ENCODE measurements at regions not wholly inside any gene's neighbourhood (a gene's known extent, or its start where the extent isn't known, plus 50 kb on each side); places are given as distances from the start of the nearest gene placed in this dataset.

DNA sequence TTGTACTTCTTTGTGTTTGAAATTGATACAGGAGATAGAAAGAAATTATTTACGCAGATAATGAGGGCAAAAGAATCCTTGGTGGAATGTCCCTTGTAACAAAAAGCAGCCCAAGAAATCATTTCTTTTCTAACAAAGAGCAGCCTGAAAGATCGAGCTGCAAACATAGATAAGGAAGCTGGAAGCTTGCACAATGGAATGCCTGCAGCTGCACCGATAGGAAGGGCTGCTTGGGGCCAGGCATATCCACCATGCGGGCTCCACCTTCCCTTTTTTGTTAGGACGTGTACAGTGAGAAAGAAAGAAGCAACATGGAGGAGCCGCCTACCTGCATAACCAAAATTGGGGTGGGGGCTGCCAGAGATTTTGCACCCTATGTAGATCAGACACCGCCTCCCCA is 568.7 kb downstream of the METTL4 start:
- no peaks in the 10 kb centered on the region for H3K27me3 ChIP-seq
- no peak for TF ChIP-seq CTCF (IDR thresholded peaks at IDR 0.05)
- DNase-seq (ENCODE audit: low spot score): no peak
- no peaks in the 10 kb centered on the region for H3K4me1 ChIP-seq
- no peak overlapping the region for H3K4me3 ChIP-seq
- H3K36me3 ChIP-seq: no peaks in the 10 kb centered on the region
- H3K27ac ChIP-seq: no peak overlapping the region
- no peaks in the 10 kb centered on the region for H3K9me3 ChIP-seq

GRCh38 chr18:2009942-2010697 is 561.2 kb downstream of the METTL4 start:
- Histone ChIP-seq H3K27ac (no peak overlapping the region), H3K36me3 (no peaks in the 10 kb centered on the region), H3K9me3 (no peaks in the 10 kb centered on the region), H3K4me1 (no peaks in the 10 kb centered on the region), H3K4me3 (no peak overlapping the region), H3K27me3 (no peaks in the 10 kb centered on the region)
- TF ChIP-seq CTCF (IDR thresholded peaks at IDR 0.05): no peak
- no peak for DNase-seq (ENCODE audit: low spot score)

GRCh38 chr18:2027016-2027415 is 544.3 kb downstream of the METTL4 start:
- no peaks in the 10 kb centered on the region for H3K9me3 ChIP-seq
- H3K4me3 ChIP-seq: no peak overlapping the region
- DNase-seq (ENCODE audit: low spot score): no peak

DNA sequence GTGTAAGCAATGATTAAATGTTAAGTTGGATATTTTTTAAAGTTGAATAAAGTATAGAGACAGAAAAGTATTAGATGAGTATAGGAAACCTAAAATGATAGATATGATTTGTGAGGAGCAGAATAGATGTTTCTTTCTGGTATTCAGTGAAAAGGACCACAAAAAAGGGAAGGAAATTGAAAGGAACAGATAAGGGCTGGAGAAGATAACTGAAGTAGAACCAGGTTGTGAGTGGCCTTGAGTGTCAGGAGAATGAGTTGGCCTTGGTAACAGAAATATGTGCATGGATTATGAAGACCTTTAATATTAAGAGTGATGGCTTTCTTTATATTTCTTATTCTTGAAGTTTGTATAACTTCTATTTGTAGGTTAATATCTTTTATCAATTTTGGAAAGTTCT is 543.5 kb downstream of the METTL4 start:
- H3K27me3 ChIP-seq: no peaks in the 10 kb centered on the region

More at GRCh38 chr18:2027016-2027415, 544.3 kb downstream of the METTL4 start:
- no peaks in the 10 kb centered on the region for H3K4me1 ChIP-seq
- no peaks in the 10 kb centered on the region for H3K36me3 ChIP-seq
- TF ChIP-seq CTCF (IDR thresholded peaks at IDR 0.05): no peak
- H3K27ac ChIP-seq: no peak overlapping the region
- no peaks in the 10 kb centered on the region for H3K27me3 ChIP-seq

GRCh38 chr18:2028986-2029385 is 542.3 kb downstream of the METTL4 start:
- Histone ChIP-seq H3K36me3 (no peaks in the 10 kb centered on the region), H3K9me3 (no peaks in the 10 kb centered on the region), H3K4me3 (no peak overlapping the region), H3K27ac (no peak overlapping the region), H3K4me1 (no peaks in the 10 kb centered on the region), H3K27me3 (no peaks in the 10 kb centered on the region)
- TF ChIP-seq CTCF (IDR thresholded peaks at IDR 0.05): no peak
- no peak for DNase-seq (ENCODE audit: low spot score)

More for the DNA sequence above, 543.5 kb downstream of the METTL4 start:
- TF ChIP-seq CTCF (IDR thresholded peaks at IDR 0.05): no peak
- Histone ChIP-seq H3K4me1 (no peaks in the 10 kb centered on the region), H3K36me3 (no peaks in the 10 kb centered on the region), H3K9me3 (no peaks in the 10 kb centered on the region), H3K27ac (no peak overlapping the region), H3K4me3 (no peak overlapping the region)
- no peak for DNase-seq (ENCODE audit: low spot score)

GRCh38 chr18:2030647-2031046 is 540.7 kb downstream of the METTL4 start:
- H3K27ac ChIP-seq: no peak overlapping the region
- no peak for TF ChIP-seq CTCF (IDR thresholded peaks at IDR 0.05)
- DNase-seq (ENCODE audit: low spot score): no peak

More at GRCh38 chr18:2030647-2031046, 540.7 kb downstream of the METTL4 start:
- Histone ChIP-seq H3K36me3 (no peaks in the 10 kb centered on the region), H3K4me3 (no peak overlapping the region), H3K9me3 (no peaks in the 10 kb centered on the region), H3K4me1 (no peaks in the 10 kb centered on the region), H3K27me3 (no peaks in the 10 kb centered on the region)
